ENCODE measurements at regions not wholly inside any gene's neighbourhood (a gene's known extent, or its start where the extent isn't known, plus 50 kb on each side); places are given as distances from the start of the nearest gene placed in this dataset.

GRCh38 chr20:11711214-11711613 is 206.5 kb upstream of the BTBD3 start:
- TF ChIP-seq CHD2 (IDR thresholded peaks at IDR 0.05; ENCODE audit: borderline replicate concordance, low read depth, low read length) (no peak), CTCF (IDR thresholded peaks at IDR 0.05 in 2 of 3, conservative IDR thresholded peaks at IDR 0.05 in 1 of 3; ENCODE audit: control insufficient read depth in 2 of 3, extremely low read depth in 1 of 3, insufficient read depth in 1 of 3, low read depth in 3 of 3, low read length in 3 of 3) (no peak), RCOR1 (conservative IDR thresholded peaks at IDR 0.05; ENCODE audit: low read depth, low read length) (no peak), POLR2AphosphoS2 (IDR thresholded peaks at IDR 0.05; ENCODE audit: low read depth, low read length) (no peak), NFYB (IDR thresholded peaks at IDR 0.05; ENCODE audit: insufficient read depth, low read depth, low read length) (no peak), EP300 (IDR thresholded peaks at IDR 0.05; ENCODE audit: borderline replicate concordance in 1 of 2, control insufficient read depth in 1 of 2, low read depth in 2 of 2, low read length in 2 of 2) (no peak), NR2C1 (IDR thresholded peaks at IDR 0.05) (no peak), YY1 (IDR thresholded peaks at IDR 0.05; ENCODE audit: low read depth, low read length) (no peak), EZH2 (IDR thresholded peaks at IDR 0.05; ENCODE audit: borderline replicate concordance, control insufficient read depth, low read depth, low read length) (no peak)

Measured in GM12878 (cell line).